ENCODE measurements at regions not wholly inside any gene's neighbourhood (a gene's known extent, or its start where the extent isn't known, plus 50 kb on each side); places are given as distances from the start of the nearest gene placed in this dataset.

- H3K27ac ChIP-seq: no peak overlapping the region
- 0 out of 2 replicates have a peak overlapping the region, but pooled peaks have one; percentile 6 for H3K4me3 ChIP-seq
- H3K36me3 ChIP-seq (ENCODE audit: insufficient read depth, low read length): no peaks in the 10 kb centered on the region
- no peaks in the 10 kb centered on the region for H3K9me3 ChIP-seq (ENCODE audit: low read depth, low read length)
- no peak for TF ChIP-seq POLR2AphosphoS5 (IDR thresholded peaks at IDR 0.05; ENCODE audit: borderline replicate concordance, low read depth, low read length)
- TF ChIP-seq EZH2 (IDR thresholded peaks at IDR 0.05): no peak
- no peak for TF ChIP-seq FOXP2 (optimal IDR thresholded peaks at IDR 0.05; ENCODE audit: control extremely low read depth, extremely low read length, insufficient read depth)
- peak overlapping the region; percentile 13 for H3K9ac ChIP-seq (ENCODE audit: insufficient read length)
- no peak for DNase-seq (ENCODE audit: low read depth, low spot score)
These were observed 250.7 kb upstream of the ARHGAP20 start for GRCh38 chr11:110962921-110963320.

- no peak overlapping the region for H3K4me3 ChIP-seq
- no peak for DNase-seq (ENCODE audit: low read depth, low spot score)
- H3K36me3 ChIP-seq (ENCODE audit: insufficient read depth, low read length): no peaks in the 10 kb centered on the region
- no peaks in the 10 kb centered on the region for H3K9me3 ChIP-seq (ENCODE audit: low read depth, low read length)
- TF ChIP-seq POLR2AphosphoS5 (IDR thresholded peaks at IDR 0.05; ENCODE audit: borderline replicate concordance, low read depth, low read length) (no peak), EZH2 (IDR thresholded peaks at IDR 0.05) (no peak), FOXP2 (optimal IDR thresholded peaks at IDR 0.05; ENCODE audit: control extremely low read depth, extremely low read length, insufficient read depth) (no peak)
- H3K9ac ChIP-seq (ENCODE audit: insufficient read length): no peak overlapping the region
- no peak overlapping the region for H3K27ac ChIP-seq
These were observed 247.9 kb upstream of the ARHGAP20 start for GRCh38 chr11:110960167-110960566.

GRCh38 chr11:110958216-110958615, 246.0 kb upstream of the ARHGAP20 start:
- DNase-seq (ENCODE audit: low read depth, low spot score): no peak
- H3K36me3 ChIP-seq (ENCODE audit: insufficient read depth, low read length): no peaks in the 10 kb centered on the region
- no peaks in the 10 kb centered on the region for H3K9me3 ChIP-seq (ENCODE audit: low read depth, low read length)
- H3K4me3 ChIP-seq: no peak overlapping the region
- H3K27ac ChIP-seq: no peak overlapping the region
- no peak overlapping the region for H3K9ac ChIP-seq (ENCODE audit: insufficient read length)
- TF ChIP-seq EZH2 (IDR thresholded peaks at IDR 0.05) (no peak), FOXP2 (optimal IDR thresholded peaks at IDR 0.05; ENCODE audit: control extremely low read depth, extremely low read length, insufficient read depth) (no peak), POLR2AphosphoS5 (IDR thresholded peaks at IDR 0.05; ENCODE audit: borderline replicate concordance, low read depth, low read length) (no peak)

GRCh38 chr11:110955776-110956175, 243.5 kb upstream of the ARHGAP20 start:
- TF ChIP-seq EZH2 (IDR thresholded peaks at IDR 0.05): no peak
- TF ChIP-seq FOXP2 (optimal IDR thresholded peaks at IDR 0.05; ENCODE audit: control extremely low read depth, extremely low read length, insufficient read depth): no peak
- TF ChIP-seq POLR2AphosphoS5 (IDR thresholded peaks at IDR 0.05; ENCODE audit: borderline replicate concordance, low read depth, low read length): no peak
- H3K9me3 ChIP-seq (ENCODE audit: low read depth, low read length): no peaks in the 10 kb centered on the region
- no peak overlapping the region for H3K27ac ChIP-seq
- no peak overlapping the region for H3K9ac ChIP-seq (ENCODE audit: insufficient read length)
- no peak overlapping the region for H3K4me3 ChIP-seq
- no peaks in the 10 kb centered on the region for H3K36me3 ChIP-seq (ENCODE audit: insufficient read depth, low read length)
- no peak for DNase-seq (ENCODE audit: low read depth, low spot score)

- Histone ChIP-seq H3K36me3 (ENCODE audit: insufficient read depth, low read length) (no peaks in the 10 kb centered on the region), H3K9me3 (ENCODE audit: low read depth, low read length) (no peaks in the 10 kb centered on the region), H3K27ac (no peak overlapping the region), H3K4me3 (no peak overlapping the region), H3K9ac (ENCODE audit: insufficient read length) (no peak overlapping the region)
- TF ChIP-seq FOXP2 (optimal IDR thresholded peaks at IDR 0.05; ENCODE audit: control extremely low read depth, extremely low read length, insufficient read depth): no peak
- no peak for TF ChIP-seq POLR2AphosphoS5 (IDR thresholded peaks at IDR 0.05; ENCODE audit: borderline replicate concordance, low read depth, low read length)
- TF ChIP-seq EZH2 (IDR thresholded peaks at IDR 0.05): no peak
- DNase-seq (ENCODE audit: low read depth, low spot score): no peak
These were observed 239.8 kb upstream of the ARHGAP20 start for GRCh38 chr11:110951950-110952503.

- no peak for DNase-seq (ENCODE audit: low read depth, low spot score)
These were observed 239.1 kb upstream of the ARHGAP20 start for GRCh38 chr11:110951037-110951949.

GRCh38 chr11:110948112-110948511, 235.9 kb upstream of the ARHGAP20 start:
- no peak for DNase-seq (ENCODE audit: low read depth, low spot score)
- no peak overlapping the region for H3K27ac ChIP-seq

More at GRCh38 chr11:110951037-110951949, 239.1 kb upstream of the ARHGAP20 start:
- no peaks in the 10 kb centered on the region for H3K36me3 ChIP-seq (ENCODE audit: insufficient read depth, low read length)
- H3K4me3 ChIP-seq: no peak overlapping the region
- no peak overlapping the region for H3K9ac ChIP-seq (ENCODE audit: insufficient read length)
- TF ChIP-seq EZH2 (IDR thresholded peaks at IDR 0.05): no peak
- TF ChIP-seq FOXP2 (optimal IDR thresholded peaks at IDR 0.05; ENCODE audit: control extremely low read depth, extremely low read length, insufficient read depth): no peak
- TF ChIP-seq POLR2AphosphoS5 (IDR thresholded peaks at IDR 0.05; ENCODE audit: borderline replicate concordance, low read depth, low read length): no peak
- H3K27ac ChIP-seq: no peak overlapping the region
- no peaks in the 10 kb centered on the region for H3K9me3 ChIP-seq (ENCODE audit: low read depth, low read length)

GRCh38 chr11:110947096-110947495, 234.9 kb upstream of the ARHGAP20 start:
- H3K36me3 ChIP-seq (ENCODE audit: insufficient read depth, low read length): no peaks in the 10 kb centered on the region
- TF ChIP-seq EZH2 (IDR thresholded peaks at IDR 0.05) (no peak), POLR2AphosphoS5 (IDR thresholded peaks at IDR 0.05; ENCODE audit: borderline replicate concordance, low read depth, low read length) (no peak), FOXP2 (optimal IDR thresholded peaks at IDR 0.05; ENCODE audit: control extremely low read depth, extremely low read length, insufficient read depth) (no peak)
- H3K27ac ChIP-seq: no peak overlapping the region
- no peak overlapping the region for H3K9ac ChIP-seq (ENCODE audit: insufficient read length)
- no peaks in the 10 kb centered on the region for H3K9me3 ChIP-seq (ENCODE audit: low read depth, low read length)
- DNase-seq (ENCODE audit: low read depth, low spot score): no peak
- no peak overlapping the region for H3K4me3 ChIP-seq

More at GRCh38 chr11:110948112-110948511, 235.9 kb upstream of the ARHGAP20 start:
- Histone ChIP-seq H3K9me3 (ENCODE audit: low read depth, low read length) (no peaks in the 10 kb centered on the region), H3K9ac (ENCODE audit: insufficient read length) (no peak overlapping the region), H3K4me3 (no peak overlapping the region), H3K36me3 (ENCODE audit: insufficient read depth, low read length) (no peaks in the 10 kb centered on the region)
- TF ChIP-seq POLR2AphosphoS5 (IDR thresholded peaks at IDR 0.05; ENCODE audit: borderline replicate concordance, low read depth, low read length): no peak
- no peak for TF ChIP-seq FOXP2 (optimal IDR thresholded peaks at IDR 0.05; ENCODE audit: control extremely low read depth, extremely low read length, insufficient read depth)
- TF ChIP-seq EZH2 (IDR thresholded peaks at IDR 0.05): no peak

Data from SK-N-MC (cell line).